AG09309 (cell line): ENCODE measurements at regions not wholly inside any gene's neighbourhood (a gene's known extent, or its start where the extent isn't known, plus 50 kb on each side); places are given as distances from the start of the nearest gene placed in this dataset.

ENCODE experiments used
- DNase-seq: peaks from one replicate; pipeline ENCODE4 v3.0.0-alpha.2; 2010; ENCODE audit warnings: low read depth
- H3K4me3 ChIP-seq: 2 replicates; pipeline ENCODE4 v1.5.1; 2011; ENCODE audit warnings: mild to moderate bottlenecking, low read depth, low read length, moderate library complexity; ENCODE audit not compliant: control insufficient read depth
- CTCF ChIP-seq: IDR thresholded peaks from 2 replicates; pipeline ENCODE4 v1.5.1; 2011; ENCODE audit warnings: mild to moderate bottlenecking, low read depth, low read length, inconsistent platforms; ENCODE audit not compliant: insufficient read depth, control insufficient read depth; ENCODE audit errors: missing control alignments

DNA sequence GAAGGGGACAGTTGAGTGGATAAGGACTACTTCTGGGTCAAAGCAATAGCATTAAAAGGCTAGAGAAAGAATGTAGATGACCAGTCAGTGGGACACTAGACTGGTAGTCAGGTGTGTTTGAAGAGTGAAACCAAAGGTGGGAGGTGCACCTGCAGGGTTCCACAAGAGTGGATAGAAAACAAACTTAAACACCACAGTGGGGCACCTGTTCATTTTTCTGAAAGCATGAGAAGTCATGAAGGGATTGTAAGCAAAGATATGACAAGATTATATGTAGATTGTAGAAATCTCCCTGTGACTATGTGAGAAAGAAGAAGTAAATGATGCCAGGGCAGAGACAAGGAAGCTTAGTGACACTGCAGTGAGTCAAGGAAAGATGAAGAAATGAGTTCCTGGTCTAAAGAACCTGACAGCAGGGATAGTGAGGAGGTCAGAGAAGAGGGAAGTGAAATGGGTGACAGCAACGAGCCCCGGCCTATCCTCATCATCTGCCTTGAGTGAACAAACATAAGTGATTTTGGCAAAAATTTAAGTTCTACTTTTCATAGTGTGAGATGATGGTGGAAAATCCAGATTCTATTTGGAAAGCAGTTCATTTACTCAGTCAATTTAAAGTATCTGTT is 296.9 kb downstream of the TLE4 start:
- no peak for TF ChIP-seq CTCF
- DNase-seq, result no peak
- no peak overlapping the region for H3K4me3 ChIP-seq

DNA sequence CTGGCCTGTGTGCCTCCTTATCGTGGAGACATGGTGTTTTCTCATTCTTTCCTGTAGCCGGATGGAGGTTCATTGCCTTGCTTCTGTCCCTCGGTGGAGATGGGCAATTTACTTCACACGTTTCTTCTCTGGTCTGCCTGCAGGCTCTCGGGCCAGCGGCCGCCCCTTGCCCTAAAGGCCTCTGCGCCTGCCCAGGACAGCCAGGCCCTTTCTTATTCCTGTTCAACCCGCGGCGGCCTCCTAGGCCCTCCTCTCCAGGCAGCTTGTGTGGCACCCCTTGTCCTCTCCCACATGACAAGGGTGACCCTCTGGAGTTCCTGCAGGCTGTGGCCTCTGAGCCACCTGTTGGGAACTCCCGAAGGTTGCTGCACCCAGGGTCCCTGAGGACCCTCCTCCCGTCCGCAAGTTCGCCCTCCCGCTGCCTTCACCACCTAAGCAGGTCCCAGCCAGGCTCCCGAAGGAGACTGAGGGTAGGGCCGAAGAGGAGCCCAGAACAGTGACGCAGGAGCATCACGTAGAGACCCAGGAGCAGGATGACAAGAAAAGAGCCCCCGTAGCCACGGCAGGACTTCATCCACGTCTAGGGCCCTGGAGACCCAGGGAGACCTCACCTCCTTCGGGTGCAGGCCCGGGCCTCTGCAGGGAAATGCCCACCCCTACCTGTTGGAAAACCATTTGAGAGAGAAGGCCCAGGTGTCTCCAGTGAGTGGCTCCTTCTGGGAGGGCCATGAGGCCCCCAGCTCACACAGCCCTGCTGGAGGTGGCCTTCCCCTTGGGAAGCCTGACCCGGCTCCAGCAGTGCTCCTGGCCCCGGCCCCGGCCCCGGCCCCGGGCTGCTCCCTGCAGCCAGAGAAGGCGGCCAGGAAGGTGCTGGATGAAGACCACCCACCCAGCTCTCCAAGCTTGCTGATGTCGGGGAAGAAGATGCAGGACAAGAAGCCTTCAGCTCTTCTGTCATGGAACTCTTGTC is 291.4 kb downstream of the TLE4 start:
- no peak for DNase-seq
- TF ChIP-seq CTCF, result no peak
- no peak overlapping the region for H3K4me3 ChIP-seq

GRCh38 chr9:79858508-79858907 is 286.7 kb downstream of the TLE4 start:
- no peak overlapping the region for H3K4me3 ChIP-seq
- TF ChIP-seq CTCF, result no peak
- DNase-seq, result peak; percentile 4

GRCh38 chr9:79857188-79857587 is 285.4 kb downstream of the TLE4 start:
- TF ChIP-seq CTCF, result no peak

DNA sequence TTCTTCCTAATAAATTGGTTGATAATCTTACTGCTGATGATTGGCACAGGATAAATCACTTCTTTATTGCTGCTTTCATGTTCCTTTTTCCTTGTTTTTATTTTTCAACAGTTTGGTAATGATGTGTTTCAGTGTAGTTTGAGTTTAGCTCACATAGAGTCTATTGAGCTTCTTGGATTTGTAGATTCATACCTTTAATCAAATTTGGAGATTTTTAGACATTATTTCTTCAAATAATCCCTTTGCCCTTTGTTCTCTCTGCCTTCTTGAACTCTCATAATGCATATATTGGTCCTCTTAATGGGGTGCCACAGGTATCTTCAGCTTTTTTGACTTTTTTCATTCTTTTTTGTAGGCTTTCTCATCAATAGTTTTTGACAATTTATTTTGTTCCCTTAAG is 275.3 kb downstream of the TLE4 start:
- TF ChIP-seq CTCF, result no peak
- H3K4me3 ChIP-seq, result no peak overlapping the region
- no peak for DNase-seq

More at GRCh38 chr9:79857188-79857587, 285.4 kb downstream of the TLE4 start:
- no peak overlapping the region for H3K4me3 ChIP-seq
- no peak for DNase-seq

DNA sequence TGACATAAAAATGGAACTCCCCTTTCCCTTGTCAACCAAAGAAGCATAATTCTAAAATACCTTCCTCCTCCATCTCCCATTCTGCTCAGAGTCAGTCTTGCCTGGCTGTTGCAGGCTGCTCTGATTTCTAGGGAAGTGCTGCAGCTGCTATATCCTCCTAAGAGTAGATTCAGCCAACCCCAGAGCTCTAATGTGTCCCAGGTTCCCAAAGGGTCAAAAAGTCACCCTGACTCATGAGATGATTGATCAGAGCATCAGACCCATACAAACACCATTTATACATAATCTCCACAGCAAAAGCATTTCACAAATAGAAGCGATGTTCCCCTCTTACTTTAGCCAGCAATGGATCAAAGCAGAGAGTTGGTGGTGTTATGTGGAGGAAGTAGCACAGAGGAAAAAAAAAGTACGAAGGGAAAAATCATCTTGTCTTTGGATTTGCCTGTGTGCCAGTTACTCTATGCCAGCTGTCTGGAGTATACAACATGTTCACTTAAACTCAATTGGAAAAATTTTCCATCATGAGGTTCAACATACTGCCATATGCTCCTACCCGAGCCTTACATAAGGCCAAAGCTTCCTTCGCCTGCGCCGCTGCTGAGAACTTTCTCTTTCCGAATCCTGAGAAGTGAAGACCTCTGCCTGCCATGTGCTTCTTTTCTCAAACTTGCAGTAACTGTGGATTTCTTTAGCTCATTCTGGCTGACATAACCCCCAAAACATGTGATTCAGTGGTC is 258.0 kb downstream of the TLE4 start:
- no peak overlapping the region for H3K4me3 ChIP-seq
- TF ChIP-seq CTCF, result no peak
- DNase-seq, result no peak
